OCI-LY3 (cell line): ENCODE measurements at regions not wholly inside any gene's neighbourhood (a gene's known extent, or its start where the extent isn't known, plus 50 kb on each side); places are given as distances from the start of the nearest gene placed in this dataset.

Experiments
- H2AFZ ChIP-seq: fragments of 200-600, 300-600 bp; shearing (Covaris generic); 2 replicates; pipeline ENCODE4 v1.6.0; 2014; ENCODE audit warnings: antibody characterized with exemption, low read depth, low read length
- H3K27ac ChIP-seq: fragments of 200-600, 300-600 bp; sonication (generic); 2 replicates; pipeline ENCODE4 v1.5.1; 2014; ENCODE audit warnings: mild to moderate bottlenecking, low read length, moderate library complexity, mixed read lengths
- H3K27me3 ChIP-seq: fragments of 200-600, 300-600 bp; sonication (generic); 2 replicates; pipeline ENCODE4 v1.6.1; 2014; ENCODE audit warnings: low read depth, low read length, mixed read lengths
- H3K36me3 ChIP-seq: fragments of 200-600, 300-600 bp; sonication (generic); replicated peaks from 2 replicates; pipeline ENCODE3; 2014; ENCODE audit warnings: low read depth, low read length, mixed read lengths
- H3K4me1 ChIP-seq: fragments of 300-600, 200-600 bp; sonication (generic); 2 replicates; pipeline ENCODE4 v1.6.1; 2014; ENCODE audit warnings: low read length, mixed read lengths
- H3K4me2 ChIP-seq: fragments of 200-600, 300-600 bp; sonication (generic); 2 replicates; pipeline ENCODE4 v1.6.1; 2014; ENCODE audit warnings: low read length, mixed read lengths
- H3K4me3 ChIP-seq: fragments of 300-600, 200-600 bp; sonication (generic); 2 replicates; pipeline ENCODE4 v1.5.1; 2014; ENCODE audit warnings: antibody characterized with exemption, mild to moderate bottlenecking, low read length, moderate library complexity
- H3K79me2 ChIP-seq: fragments of 300-600, 200-600 bp; shearing (Covaris generic); 2 replicates; pipeline ENCODE4 v1.6.1; 2014; ENCODE audit warnings: mild to moderate bottlenecking, low read length, mixed read lengths
- H3K9ac ChIP-seq: fragments of 300-600, 200-600 bp; shearing (Covaris generic); 2 replicates; pipeline ENCODE4 v1.6.0; 2014; ENCODE audit warnings: mild to moderate bottlenecking, low read length, moderate library complexity
- H3K9me3 ChIP-seq: fragments of 200-600, 300-600 bp; shearing (Covaris generic); 2 replicates; pipeline ENCODE4 v1.6.1; 2014; ENCODE audit warnings: low read length, mixed read lengths; ENCODE audit not compliant: insufficient read depth
- H4K20me1 ChIP-seq: fragments of 200-600, 300-600 bp; sonication (generic); 2 replicates; pipeline ENCODE4 v1.6.1; 2016; ENCODE audit warnings: low read length, mixed read lengths; ENCODE audit not compliant: insufficient read depth
- CTCF ChIP-seq: fragments of 200-600, 300-600 bp; sonication (generic); IDR thresholded peaks from 2 replicates; pipeline ENCODE4 v1.5.1; 2014; ENCODE audit warnings: antibody characterized with exemption, low read length, low read depth
- EZH2phosphoT487 ChIP-seq: fragments of 200-600 bp; shearing (Covaris generic); IDR thresholded peaks from 2 replicates; pipeline ENCODE4 v1.6.1; 2018; ENCODE audit warnings: antibody characterized with exemption, mixed run types, low read depth

GRCh38 chr11:37184326-37184725 is 586.3 kb upstream of the RAG2 start:
- Histone ChIP-seq H3K36me3 (no peaks in the 10 kb centered on the region), H2AFZ (no peak overlapping the region), H3K4me1 (no peaks in the 10 kb centered on the region), H3K27me3 (no peaks in the 10 kb centered on the region), H4K20me1 (no peaks in the 10 kb centered on the region), H3K9ac (no peak overlapping the region), H3K4me3 (no peak overlapping the region), H3K79me2 (no peaks in the 10 kb centered on the region), H3K9me3 (no peaks in the 10 kb centered on the region), H3K4me2 (no peak overlapping the region), H3K27ac (no peak overlapping the region)
- TF ChIP-seq CTCF (no peak), EZH2phosphoT487 (no peak)

GRCh38 chr11:37182031-37182430 is 584.0 kb upstream of the RAG2 start:
- H3K4me1 ChIP-seq, result no peaks in the 10 kb centered on the region
- no peak for TF ChIP-seq CTCF
- TF ChIP-seq EZH2phosphoT487, result no peak
- H3K9ac ChIP-seq, result no peak overlapping the region
- no peaks in the 10 kb centered on the region for H3K36me3 ChIP-seq
- H4K20me1 ChIP-seq, result no peaks in the 10 kb centered on the region
- H3K4me2 ChIP-seq, result no peak overlapping the region
- H3K9me3 ChIP-seq, result no peaks in the 10 kb centered on the region
- H3K27me3 ChIP-seq, result no peaks in the 10 kb centered on the region
- no peak overlapping the region for H3K4me3 ChIP-seq
- no peak overlapping the region for H3K27ac ChIP-seq
- H2AFZ ChIP-seq, result no peak overlapping the region
- H3K79me2 ChIP-seq, result no peaks in the 10 kb centered on the region

GRCh38 chr11:37177721-37178120 is 579.7 kb upstream of the RAG2 start:
- H3K27me3 ChIP-seq, result no peaks in the 10 kb centered on the region
- no peaks in the 10 kb centered on the region for H3K9me3 ChIP-seq
- H3K4me3 ChIP-seq, result no peak overlapping the region
- no peaks in the 10 kb centered on the region for H3K36me3 ChIP-seq
- H3K4me1 ChIP-seq, result no peaks in the 10 kb centered on the region
- TF ChIP-seq EZH2phosphoT487, result no peak
- no peak for TF ChIP-seq CTCF
- no peak overlapping the region for H3K9ac ChIP-seq
- no peaks in the 10 kb centered on the region for H3K79me2 ChIP-seq
- no peak overlapping the region for H2AFZ ChIP-seq
- H4K20me1 ChIP-seq, result no peaks in the 10 kb centered on the region
- no peak overlapping the region for H3K27ac ChIP-seq
- no peak overlapping the region for H3K4me2 ChIP-seq

GRCh38 chr11:37171451-37171850 is 573.4 kb upstream of the RAG2 start:
- Histone ChIP-seq H3K79me2 (no peaks in the 10 kb centered on the region), H3K36me3 (no peaks in the 10 kb centered on the region), H3K4me3 (no peak overlapping the region), H3K27me3 (no peaks in the 10 kb centered on the region), H2AFZ (no peak overlapping the region), H3K4me1 (no peaks in the 10 kb centered on the region), H3K9ac (no peak overlapping the region), H4K20me1 (no peaks in the 10 kb centered on the region), H3K27ac (no peak overlapping the region), H3K9me3 (no peaks in the 10 kb centered on the region), H3K4me2 (no peak overlapping the region)
- no peak for TF ChIP-seq CTCF
- no peak for TF ChIP-seq EZH2phosphoT487
